ENCODE measurements at regions not wholly inside any gene's neighbourhood (a gene's known extent, or its start where the extent isn't known, plus 50 kb on each side); places are given as distances from the start of the nearest gene placed in this dataset.
"Not testable (repeated sequence)": the region's sequence is repeated elsewhere in the genome, so short reads cannot be mapped to it uniquely, and the experiment has no call there.

DNA sequence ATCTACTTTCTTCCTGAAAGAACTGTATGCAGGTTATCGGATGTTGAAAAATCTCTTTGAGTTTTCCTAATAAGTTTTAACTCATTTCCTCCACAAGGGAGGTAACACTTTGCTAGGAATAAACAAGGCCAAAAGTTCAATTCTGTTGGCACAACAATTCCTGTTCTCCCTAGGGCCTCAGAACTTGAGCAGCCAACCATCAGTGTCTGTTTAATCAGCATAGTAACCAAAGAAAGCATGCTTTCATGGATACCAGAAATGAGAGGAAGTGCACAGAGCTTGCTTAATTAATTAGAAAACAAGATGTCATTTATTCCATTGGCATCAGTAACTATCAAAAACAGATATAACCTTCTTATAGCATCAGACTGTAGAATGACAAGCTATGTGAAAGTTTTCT, 503.2 kb upstream of the CNTNAP5 start:
- H3K9me3 ChIP-seq (ENCODE audit: control insufficient read depth, low read length): no peaks in the 10 kb centered on the region
- no CpG with 5 or more reads among the region's 1 CpG for WGBS, 2 experiments (ENCODE audit: insufficient coverage in 2 of 2)
- H3K4me1 ChIP-seq (ENCODE audit: control insufficient read depth, insufficient read depth, low read length, poor library complexity, severe bottlenecking): no peaks in the 10 kb centered on the region
- H3K4me3 ChIP-seq (ENCODE audit: extremely low read depth, insufficient read depth, low read length, poor library complexity, severe bottlenecking): no peak overlapping the region
- no peaks in the 10 kb centered on the region for H3K36me3 ChIP-seq (ENCODE audit: control insufficient read depth, insufficient read depth, low read length)
- H3K27ac ChIP-seq (ENCODE audit: low read depth, low read length, severe bottlenecking): no peak overlapping the region

DNA sequence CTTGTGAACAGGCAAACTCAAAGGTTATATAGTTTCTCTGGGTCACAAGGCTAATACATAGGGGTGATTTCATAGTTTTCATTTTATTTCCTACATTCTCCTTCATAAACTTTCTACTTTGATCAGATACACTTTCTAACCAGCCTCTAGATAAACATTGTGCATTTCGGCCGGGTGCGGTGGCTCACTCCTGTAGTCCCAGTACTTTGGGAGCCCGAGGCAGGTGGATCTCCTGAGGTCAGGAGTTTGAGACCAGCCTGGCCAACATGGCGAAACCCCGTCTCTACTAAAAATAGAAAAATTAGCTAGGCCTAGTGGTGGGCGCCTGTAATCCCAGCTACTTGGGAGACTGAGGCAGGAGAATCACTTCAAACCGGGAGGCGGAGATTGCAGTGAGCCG, 502.6 kb upstream of the CNTNAP5 start:
- 88 to 95% methylated on average over 7 of the region's 10 CpGs for WGBS, 2 experiments (ENCODE audit: insufficient coverage in 2 of 2)
- not testable (repeated sequence) for H3K4me1 ChIP-seq (ENCODE audit: control insufficient read depth, insufficient read depth, low read length, poor library complexity, severe bottlenecking)

DNA sequence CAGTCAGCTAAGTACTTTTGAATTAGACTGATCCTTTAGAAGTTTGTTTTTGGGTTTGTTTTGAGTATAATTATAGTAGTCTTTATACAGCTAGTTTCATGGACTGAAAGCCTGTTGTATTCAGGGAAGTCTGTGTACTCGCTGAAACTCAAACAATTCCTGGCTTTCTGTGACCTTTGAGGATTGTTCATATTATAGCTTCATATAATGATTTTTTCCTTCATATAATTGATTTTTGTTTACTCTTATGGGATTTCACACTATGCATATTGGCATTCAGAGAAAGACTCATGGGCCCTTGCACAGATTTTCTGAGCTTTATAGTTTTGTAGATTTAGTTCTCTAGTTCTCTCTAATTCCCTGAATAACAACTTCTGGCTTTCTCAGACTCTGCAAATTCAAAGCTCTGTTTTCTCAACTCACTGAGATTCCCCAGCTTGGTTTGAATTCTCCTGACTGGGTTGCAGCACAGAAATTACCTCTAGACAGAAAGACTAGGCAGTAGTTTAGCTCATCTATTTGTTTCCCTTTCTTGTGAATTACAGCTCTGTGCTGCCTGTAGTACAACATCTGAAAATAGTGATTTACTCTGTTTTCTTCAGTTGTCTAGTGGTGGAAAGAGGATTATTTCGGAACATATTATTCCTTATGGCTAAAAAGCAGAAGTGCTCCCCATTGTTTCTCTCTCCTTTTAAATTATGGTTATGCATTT, 495.9 kb upstream of the CNTNAP5 start:
- no CpG with 5 or more reads among the region's 2 CpGs for WGBS, 2 experiments (ENCODE audit: insufficient coverage in 2 of 2)
- Histone ChIP-seq H3K9me3 (ENCODE audit: control insufficient read depth, low read length) (no peaks in the 10 kb centered on the region), H3K27ac (ENCODE audit: low read depth, low read length, severe bottlenecking) (no peak overlapping the region), H3K4me3 (ENCODE audit: extremely low read depth, insufficient read depth, low read length, poor library complexity, severe bottlenecking) (no peak overlapping the region), H3K36me3 (ENCODE audit: control insufficient read depth, insufficient read depth, low read length) (no peaks in the 10 kb centered on the region), H3K4me1 (ENCODE audit: control insufficient read depth, insufficient read depth, low read length, poor library complexity, severe bottlenecking) (no peaks in the 10 kb centered on the region)

More for the DNA sequence above, 502.6 kb upstream of the CNTNAP5 start:
- H3K4me3 ChIP-seq (ENCODE audit: extremely low read depth, insufficient read depth, low read length, poor library complexity, severe bottlenecking); H3K27ac ChIP-seq (ENCODE audit: low read depth, low read length, severe bottlenecking); H3K9me3 ChIP-seq (ENCODE audit: control insufficient read depth, low read length); H3K36me3 ChIP-seq (ENCODE audit: control insufficient read depth, insufficient read depth, low read length): not testable (repeated sequence)

DNA sequence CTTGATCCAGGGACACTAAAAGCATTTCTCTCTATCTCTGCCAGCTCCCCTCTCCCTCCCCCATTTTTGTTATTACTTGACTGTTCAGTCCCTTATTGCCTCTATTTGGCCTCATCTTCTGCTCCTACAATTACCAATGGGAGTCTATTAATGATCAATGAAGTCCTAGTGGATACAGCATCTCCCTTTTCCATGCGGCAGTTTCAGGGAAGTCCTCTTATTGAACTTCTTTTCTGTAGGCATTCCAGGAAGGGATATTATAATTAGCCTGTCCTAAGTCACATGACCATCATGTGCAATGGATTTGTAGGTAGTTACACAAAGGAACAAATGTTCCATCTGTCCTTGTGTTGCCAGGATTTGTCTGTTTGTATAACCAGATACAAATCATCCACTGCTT, 495.1 kb upstream of the CNTNAP5 start:
- Histone ChIP-seq H3K9me3 (ENCODE audit: control insufficient read depth, low read length) (no peaks in the 10 kb centered on the region), H3K36me3 (ENCODE audit: control insufficient read depth, insufficient read depth, low read length) (no peaks in the 10 kb centered on the region), H3K4me3 (ENCODE audit: extremely low read depth, insufficient read depth, low read length, poor library complexity, severe bottlenecking) (no peak overlapping the region), H3K27ac (ENCODE audit: low read depth, low read length, severe bottlenecking) (no peak overlapping the region), H3K4me1 (ENCODE audit: control insufficient read depth, insufficient read depth, low read length, poor library complexity, severe bottlenecking) (no peaks in the 10 kb centered on the region)
- 100% methylated on average over 1 of the region's 1 CpG; no CpG with 5 or more reads in 1 of the 2 experiments for WGBS, 2 experiments (ENCODE audit: insufficient coverage in 2 of 2)

DNA sequence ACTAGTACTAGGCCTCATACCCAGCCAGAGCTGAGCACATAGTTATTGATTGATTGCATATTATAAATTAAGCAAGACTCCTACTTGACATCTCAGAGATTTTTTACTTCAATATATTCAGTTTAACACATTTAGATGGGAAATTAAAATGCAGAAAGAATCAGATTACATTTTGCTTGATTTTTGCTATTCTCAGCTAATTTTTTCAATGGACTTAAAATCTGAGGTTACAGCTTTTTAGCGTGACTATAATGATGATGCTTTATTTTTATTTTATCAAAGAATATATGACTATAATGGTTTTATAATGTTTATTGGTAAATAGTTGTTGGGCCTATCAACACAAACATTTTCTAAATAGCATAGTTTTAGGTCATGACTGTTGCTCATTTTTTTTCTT, 493.0 kb upstream of the CNTNAP5 start:
- no peak overlapping the region for H3K27ac ChIP-seq (ENCODE audit: low read depth, low read length, severe bottlenecking)
- WGBS, 2 experiments (ENCODE audit: insufficient coverage in 2 of 2): no CpG with 5 or more reads among the region's 1 CpG
- H3K36me3 ChIP-seq (ENCODE audit: control insufficient read depth, insufficient read depth, low read length): no peaks in the 10 kb centered on the region
- H3K4me1 ChIP-seq (ENCODE audit: control insufficient read depth, insufficient read depth, low read length, poor library complexity, severe bottlenecking): no peaks in the 10 kb centered on the region
- no peaks in the 10 kb centered on the region for H3K9me3 ChIP-seq (ENCODE audit: control insufficient read depth, low read length)
- H3K4me3 ChIP-seq (ENCODE audit: extremely low read depth, insufficient read depth, low read length, poor library complexity, severe bottlenecking): no peak overlapping the region

DNA sequence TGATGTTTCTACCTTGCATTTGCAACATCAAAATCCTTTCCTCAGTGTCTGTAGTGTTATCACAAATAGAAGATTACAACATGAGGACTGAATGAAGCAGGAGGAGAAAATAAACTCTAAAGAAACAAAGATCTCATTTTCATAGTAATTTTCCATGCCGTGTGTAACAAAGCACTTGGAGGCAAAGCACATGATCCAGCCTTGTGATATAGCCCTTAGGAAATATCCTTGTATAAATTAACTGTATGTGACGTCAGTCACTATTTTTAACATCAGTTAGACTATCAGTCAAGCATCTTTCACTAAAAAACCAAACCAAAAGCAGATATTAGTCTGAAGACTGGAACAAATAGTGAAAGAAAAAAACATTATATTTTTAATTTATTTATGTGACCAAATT, 492.1 kb upstream of the CNTNAP5 start:
- Histone ChIP-seq H3K36me3 (ENCODE audit: control insufficient read depth, insufficient read depth, low read length) (no peaks in the 10 kb centered on the region), H3K9me3 (ENCODE audit: control insufficient read depth, low read length) (no peaks in the 10 kb centered on the region), H3K4me1 (ENCODE audit: control insufficient read depth, insufficient read depth, low read length, poor library complexity, severe bottlenecking) (no peaks in the 10 kb centered on the region), H3K27ac (ENCODE audit: low read depth, low read length, severe bottlenecking) (peak overlapping the region; percentile 19), H3K4me3 (ENCODE audit: extremely low read depth, insufficient read depth, low read length, poor library complexity, severe bottlenecking) (no peak overlapping the region)
- no CpG with 5 or more reads among the region's 2 CpGs for WGBS, 2 experiments (ENCODE audit: insufficient coverage in 2 of 2)

DNA sequence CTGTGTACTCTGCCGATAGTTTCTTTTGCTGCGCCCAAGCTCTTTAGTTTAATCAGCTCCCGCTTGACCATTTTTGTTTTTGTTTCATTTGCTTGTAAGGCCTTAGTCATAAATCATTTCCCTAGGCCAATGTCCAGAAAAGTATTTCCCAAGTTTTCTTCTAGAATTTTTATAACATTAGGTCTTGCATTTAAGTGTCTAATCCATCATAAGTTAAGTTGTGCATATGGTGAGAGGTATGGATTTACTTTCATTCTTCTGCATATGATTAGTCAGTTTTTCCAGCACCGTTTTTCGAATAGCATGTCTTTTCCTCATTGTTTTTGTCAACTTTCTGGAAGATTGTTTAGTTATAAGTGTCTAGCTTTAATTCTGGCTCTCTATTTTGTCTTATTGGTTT, 484.8 kb upstream of the CNTNAP5 start:
- Histone ChIP-seq H3K27ac (ENCODE audit: low read depth, low read length, severe bottlenecking) (no peak overlapping the region), H3K36me3 (ENCODE audit: control insufficient read depth, insufficient read depth, low read length) (no peaks in the 10 kb centered on the region), H3K9me3 (ENCODE audit: control insufficient read depth, low read length) (no peaks in the 10 kb centered on the region), H3K4me1 (ENCODE audit: control insufficient read depth, insufficient read depth, low read length, poor library complexity, severe bottlenecking) (no peaks in the 10 kb centered on the region), H3K4me3 (ENCODE audit: extremely low read depth, insufficient read depth, low read length, poor library complexity, severe bottlenecking) (no peak overlapping the region)
- 87 to 100% methylated on average over 1 to 3 of the region's 5 CpGs for WGBS, 2 experiments (ENCODE audit: insufficient coverage in 2 of 2)

DNA sequence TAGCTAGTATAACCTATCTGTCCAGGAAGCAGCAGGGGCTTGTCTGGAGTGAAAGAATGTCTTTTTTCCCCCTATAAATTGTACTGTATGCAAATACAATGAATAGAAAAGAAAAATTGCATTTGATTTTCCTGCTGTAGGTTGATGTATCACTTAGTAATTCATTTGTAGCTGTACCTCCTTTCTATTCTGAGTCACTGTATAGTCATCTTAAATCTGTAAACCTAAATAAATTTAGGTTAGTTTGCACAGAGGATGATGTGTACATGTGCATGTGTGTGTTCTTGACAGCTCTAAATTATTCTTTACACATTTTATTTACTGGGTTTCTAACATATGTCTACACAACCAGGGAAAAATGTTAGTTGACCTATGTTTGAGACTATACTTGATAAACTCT, 478.7 kb upstream of the CNTNAP5 start:
- no peaks in the 10 kb centered on the region for H3K9me3 ChIP-seq (ENCODE audit: control insufficient read depth, low read length)
- no peak overlapping the region for H3K4me3 ChIP-seq (ENCODE audit: extremely low read depth, insufficient read depth, low read length, poor library complexity, severe bottlenecking)
- no peaks in the 10 kb centered on the region for H3K4me1 ChIP-seq (ENCODE audit: control insufficient read depth, insufficient read depth, low read length, poor library complexity, severe bottlenecking)
- H3K36me3 ChIP-seq (ENCODE audit: control insufficient read depth, insufficient read depth, low read length): no peaks in the 10 kb centered on the region
- no peak overlapping the region for H3K27ac ChIP-seq (ENCODE audit: low read depth, low read length, severe bottlenecking)

DNA sequence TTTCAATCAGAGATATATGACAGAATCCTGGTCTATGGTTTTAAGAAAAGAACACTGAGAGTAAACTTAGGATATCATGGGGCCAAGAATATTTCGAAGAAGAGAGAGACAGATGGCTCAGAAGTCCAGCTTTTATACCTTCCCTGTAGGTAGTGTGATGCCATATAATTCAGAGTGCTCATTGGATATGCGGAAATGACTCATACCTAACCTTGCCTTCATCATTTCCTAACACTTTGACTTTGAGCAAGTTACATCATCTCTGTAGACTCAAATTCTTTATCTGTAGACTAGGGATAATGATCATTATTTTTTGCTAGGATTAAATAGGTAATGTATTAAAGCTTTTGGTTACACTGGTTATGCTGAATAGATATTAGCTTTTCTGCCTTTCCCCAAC, 461.6 kb upstream of the CNTNAP5 start:
- no peak overlapping the region for H3K4me3 ChIP-seq (ENCODE audit: extremely low read depth, insufficient read depth, low read length, poor library complexity, severe bottlenecking)
- no peak overlapping the region for H3K27ac ChIP-seq (ENCODE audit: low read depth, low read length, severe bottlenecking)
- no peaks in the 10 kb centered on the region for H3K36me3 ChIP-seq (ENCODE audit: control insufficient read depth, insufficient read depth, low read length)
- 83 to 100% methylated on average over 1 of the region's 2 CpGs for WGBS, 2 experiments (ENCODE audit: insufficient coverage in 2 of 2)
- H3K4me1 ChIP-seq (ENCODE audit: control insufficient read depth, insufficient read depth, low read length, poor library complexity, severe bottlenecking): no peaks in the 10 kb centered on the region
- no peaks in the 10 kb centered on the region for H3K9me3 ChIP-seq (ENCODE audit: control insufficient read depth, low read length)

DNA sequence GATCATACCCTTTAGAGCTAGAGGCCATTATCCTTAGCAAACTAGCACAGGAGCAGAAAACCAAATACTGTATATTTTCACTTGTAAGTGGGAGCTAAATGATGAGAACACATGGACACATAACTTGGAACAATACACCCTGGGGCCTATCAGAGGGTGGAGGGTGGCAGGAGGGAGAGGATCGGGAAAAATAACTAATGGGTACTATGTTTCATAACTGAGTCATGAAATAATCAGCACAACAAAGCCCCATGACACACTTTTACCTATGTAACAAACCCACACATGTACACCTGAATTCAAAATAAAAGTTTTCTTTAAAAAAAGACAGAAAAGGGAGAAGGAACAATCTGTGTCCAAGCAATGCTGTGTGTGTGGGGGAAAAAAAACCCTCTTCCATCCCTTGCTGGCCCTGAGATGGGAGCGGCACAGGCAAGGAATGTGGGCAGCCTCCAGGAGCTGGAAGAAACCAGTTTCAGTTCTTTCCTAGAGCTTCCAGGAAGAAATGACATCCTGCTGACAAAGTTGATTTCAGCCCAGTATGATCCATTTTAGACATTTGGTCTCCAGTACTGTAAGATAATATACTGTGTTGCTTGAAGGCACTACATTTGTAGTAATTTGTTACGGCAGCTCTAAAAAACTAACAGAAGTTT, 458.7 kb upstream of the CNTNAP5 start:
- Histone ChIP-seq H3K27ac (ENCODE audit: low read depth, low read length, severe bottlenecking) (no peak overlapping the region), H3K36me3 (ENCODE audit: control insufficient read depth, insufficient read depth, low read length) (no peaks in the 10 kb centered on the region), H3K4me3 (ENCODE audit: extremely low read depth, insufficient read depth, low read length, poor library complexity, severe bottlenecking) (no peak overlapping the region), H3K9me3 (ENCODE audit: control insufficient read depth, low read length) (no peaks in the 10 kb centered on the region), H3K4me1 (ENCODE audit: control insufficient read depth, insufficient read depth, low read length, poor library complexity, severe bottlenecking) (no peaks in the 10 kb centered on the region)
- no CpG with 5 or more reads among the region's 3 CpGs for WGBS, 2 experiments (ENCODE audit: insufficient coverage in 2 of 2)

DNA sequence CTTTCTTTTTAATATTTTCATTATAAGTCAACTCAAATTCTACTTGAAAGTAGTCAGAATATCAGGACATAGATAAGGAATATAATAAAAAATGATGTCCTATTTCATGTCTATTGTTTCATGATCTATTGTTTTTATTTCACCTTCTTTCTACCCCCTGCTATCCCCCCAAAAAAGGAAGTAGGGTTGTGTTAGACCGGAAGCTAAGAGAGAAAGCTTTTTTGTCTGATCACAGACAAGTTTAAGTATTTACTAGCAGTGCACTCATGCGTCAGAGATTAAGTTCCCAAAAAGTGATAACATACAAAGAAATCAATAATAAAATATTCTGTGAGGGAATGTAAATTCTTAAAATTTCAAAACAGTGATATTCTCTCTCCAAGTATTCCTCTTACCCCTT, 447.1 kb upstream of the CNTNAP5 start:
- Histone ChIP-seq H3K4me3 (ENCODE audit: extremely low read depth, insufficient read depth, low read length, poor library complexity, severe bottlenecking) (no peak overlapping the region), H3K27ac (ENCODE audit: low read depth, low read length, severe bottlenecking) (no peak overlapping the region), H3K9me3 (ENCODE audit: control insufficient read depth, low read length) (no peaks in the 10 kb centered on the region), H3K4me1 (ENCODE audit: control insufficient read depth, insufficient read depth, low read length, poor library complexity, severe bottlenecking) (no peaks in the 10 kb centered on the region), H3K36me3 (ENCODE audit: control insufficient read depth, insufficient read depth, low read length) (no peaks in the 10 kb centered on the region)
- WGBS, 2 experiments (ENCODE audit: insufficient coverage in 2 of 2): no CpG with 5 or more reads among the region's 2 CpGs

All from mesodermal cell (in vitro differentiated cells).